Peyer's patch (tissue), 4 donors: ENCODE measurements at regions not wholly inside any gene's neighbourhood (a gene's known extent, or its start where the extent isn't known, plus 50 kb on each side); places are given as distances from the start of the nearest gene placed in this dataset.

Experiments used
- CTCF ChIP-seq, 6 experiments: fragments of 450-650 bp in 4 of 6; fragments of 200-600 bp in 2 of 6; sonication (generic) in 1 of 6; IDR thresholded peaks; one replicate each; pipeline ENCODE4 v1.5.1; 2017 to 2019; ENCODE audit warnings: antibody characterized with exemption in 6 of 6, mild to moderate bottlenecking in 3 of 6, moderate library complexity in 1 of 6
- POLR2A ChIP-seq, 2 donors: fragments of 450-650 bp; IDR thresholded peaks; one replicate each; pipeline ENCODE4 v1.5.1; 2017; ENCODE audit warnings: antibody characterized with exemption in 2 of 2, mild to moderate bottlenecking in 2 of 2, moderate library complexity in 2 of 2

DNA sequence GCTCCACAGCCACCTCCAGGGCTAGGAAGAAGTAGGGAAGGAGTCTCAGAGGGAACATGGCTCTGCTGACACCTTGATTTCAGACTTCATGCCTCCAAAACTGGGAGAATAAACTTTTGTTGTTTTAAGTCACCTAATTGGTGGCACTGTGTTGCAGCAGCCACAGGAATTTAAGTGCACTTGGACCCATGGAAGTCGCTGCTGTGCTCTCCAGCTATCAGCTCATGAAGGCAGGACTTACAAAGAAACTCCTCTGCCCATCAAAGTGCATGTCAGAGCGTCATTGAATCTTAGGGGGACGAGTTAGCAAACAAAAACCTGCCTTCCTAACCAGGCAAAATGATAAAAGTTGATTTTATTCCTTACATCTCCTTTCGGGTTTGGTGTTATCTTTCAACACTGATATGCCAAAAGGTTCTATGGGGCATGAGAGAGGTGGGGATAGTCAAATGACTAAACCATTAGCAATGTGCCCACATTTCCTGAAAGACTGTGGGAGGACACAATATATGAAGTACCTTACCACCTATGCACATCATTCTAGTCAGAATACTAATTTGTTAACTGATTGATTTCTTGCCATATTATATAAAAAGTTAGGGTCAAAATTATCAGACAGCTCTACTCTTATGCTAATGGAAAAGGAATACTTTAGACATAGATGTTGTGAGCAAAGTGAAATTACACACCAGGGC, 235.8 kb upstream of the TNP1 start:
- no peak for TF ChIP-seq CTCF (IDR thresholded peaks at IDR 0.05)
- TF ChIP-seq POLR2A (IDR thresholded peaks at IDR 0.05): no peak
